ENCODE measurements at regions not wholly inside any gene's neighbourhood (a gene's known extent, or its start where the extent isn't known, plus 50 kb on each side); places are given as distances from the start of the nearest gene placed in this dataset.

DNA sequence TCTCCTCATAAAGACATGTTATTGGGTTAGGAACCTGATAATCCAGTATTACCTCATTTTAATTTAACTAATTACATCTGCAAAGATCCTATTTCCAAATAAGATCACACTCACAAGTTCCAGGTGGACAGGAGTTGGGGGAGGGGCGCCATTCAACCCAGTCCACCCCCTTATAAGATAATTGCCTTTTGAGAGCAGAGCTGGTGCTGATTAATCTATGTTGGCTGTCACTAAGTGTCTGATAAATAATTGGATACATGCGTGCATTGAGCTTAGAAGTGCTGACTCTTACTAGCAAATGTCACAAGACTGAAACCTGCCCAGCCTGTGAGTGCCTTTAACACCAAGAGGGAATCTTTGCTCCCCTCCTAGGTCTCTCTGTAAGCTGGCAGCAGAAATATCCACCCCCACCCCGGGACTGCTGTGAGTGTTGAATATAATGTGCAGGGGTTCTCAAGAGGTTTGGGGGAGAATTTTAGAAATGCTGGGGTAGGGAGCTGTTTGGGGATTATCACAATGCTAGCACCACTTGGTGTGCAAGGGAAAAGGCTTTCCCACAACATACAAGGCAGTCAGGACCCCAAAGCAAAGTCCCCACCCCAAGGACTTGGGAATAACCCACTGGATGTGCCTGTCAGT is 87.5 kb downstream of the ANKRD60 start:
- intact Hi-C loops (cut with micrococcal nuclease; ENCODE audit: unreplicated experiment), result no loop called here
- H3K36me3 Mint-ChIP-seq (ENCODE audit: insufficient read depth, unreplicated experiment), result no peaks in the 10 kb centered on the region
- no peaks in the 10 kb centered on the region for H3K36me3 ChIP-seq (ENCODE audit: control insufficient read depth, insufficient read depth, low read length)
- no TSS peak for BruUV-seq (replicated peaks)
- ChIA-PET CTCF (no interaction called here), POLR2A (no interaction called here)
- peaks cover 5% of the 10 kb centered on the region for H3K27me3 ChIP-seq (replicated peaks; ENCODE audit: control insufficient read depth, insufficient read depth, low read length)
- H3K4me1 Mint-ChIP-seq (ENCODE audit: low read depth, unreplicated experiment), result no peaks in the 10 kb centered on the region
- H3K27ac Mint-ChIP-seq (ENCODE audit: unreplicated experiment), result no peak overlapping the region
- peaks cover 29% of the 10 kb centered on the region for H3K27me3 Mint-ChIP-seq (ENCODE audit: insufficient read depth, unreplicated experiment)
- no peaks in the 10 kb centered on the region; the same call in 1 of the 2 replicates for H3K9me3 ChIP-seq
- no peak overlapping the region for H3K4me3 Mint-ChIP-seq (ENCODE audit: unreplicated experiment)
- no peaks in the 10 kb centered on the region for H3K9me3 Mint-ChIP-seq (ENCODE audit: unreplicated experiment)
- no peak for TF ChIP-seq CTCF (IDR thresholded peaks at IDR 0.05; ENCODE audit: insufficient read depth in 1 of 2, low read depth in 1 of 2, low read length in 1 of 2, severe bottlenecking in 1 of 2, unreplicated experiment in 1 of 2)
- peaks cover 16% of the 10 kb centered on the region for H3K4me1 ChIP-seq
- H3K4me3 ChIP-seq (ENCODE audit: low read depth, low read length), result no peak overlapping the region
- DNase-seq, result no peak

GRCh38 chr20:58139849-58140786 is 88.3 kb downstream of the ANKRD60 start:
- H3K4me3 ChIP-seq (ENCODE audit: low read depth, low read length), result no peak overlapping the region
- intact Hi-C loops (cut with micrococcal nuclease; ENCODE audit: unreplicated experiment), result no loop called here
- BruUV-seq (replicated peaks), result no TSS peak
- H3K4me1 Mint-ChIP-seq (ENCODE audit: low read depth, unreplicated experiment), result no peaks in the 10 kb centered on the region
- H3K9me3 Mint-ChIP-seq (ENCODE audit: unreplicated experiment), result no peaks in the 10 kb centered on the region
- no peak overlapping the region for H3K4me3 Mint-ChIP-seq (ENCODE audit: unreplicated experiment)
- ChIA-PET CTCF (no interaction called here), POLR2A (no interaction called here)
- no peak for TF ChIP-seq CTCF (IDR thresholded peaks at IDR 0.05; ENCODE audit: insufficient read depth in 1 of 2, low read depth in 1 of 2, low read length in 1 of 2, severe bottlenecking in 1 of 2, unreplicated experiment in 1 of 2)
- peaks cover 16% of the 10 kb centered on the region for H3K4me1 ChIP-seq
- peaks cover 30% of the 10 kb centered on the region for H3K27me3 Mint-ChIP-seq (ENCODE audit: insufficient read depth, unreplicated experiment)
- no peaks in the 10 kb centered on the region; the same call in 1 of the 2 replicates for H3K9me3 ChIP-seq
- no peaks in the 10 kb centered on the region for H3K36me3 Mint-ChIP-seq (ENCODE audit: insufficient read depth, unreplicated experiment)
- H3K27me3 ChIP-seq (replicated peaks; ENCODE audit: control insufficient read depth, insufficient read depth, low read length), result peaks cover 5% of the 10 kb centered on the region
- no peak overlapping the region for H3K27ac Mint-ChIP-seq (ENCODE audit: unreplicated experiment)
- DNase-seq, result peak in 1 of 2 experiments; percentile 32
- H3K36me3 ChIP-seq (ENCODE audit: control insufficient read depth, insufficient read depth, low read length), result no peaks in the 10 kb centered on the region

- Mint-ChIP-seq H3K36me3 (ENCODE audit: insufficient read depth, unreplicated experiment) (no peaks in the 10 kb centered on the region), H3K27ac (ENCODE audit: unreplicated experiment) (no peak overlapping the region), H3K9me3 (ENCODE audit: unreplicated experiment) (no peaks in the 10 kb centered on the region), H3K27me3 (ENCODE audit: insufficient read depth, unreplicated experiment) (peaks cover 39% of the 10 kb centered on the region), H3K4me1 (ENCODE audit: low read depth, unreplicated experiment) (no peaks in the 10 kb centered on the region), H3K4me3 (ENCODE audit: unreplicated experiment) (no peak overlapping the region)
- no peaks in the 10 kb centered on the region; the same call in 1 of the 2 replicates for H3K9me3 ChIP-seq
- TF ChIP-seq CTCF (IDR thresholded peaks at IDR 0.05; ENCODE audit: insufficient read depth in 1 of 2, low read depth in 1 of 2, low read length in 1 of 2, severe bottlenecking in 1 of 2, unreplicated experiment in 1 of 2), result no peak
- CTCF ChIA-PET, result no interaction called here
- POLR2A ChIA-PET, result no interaction called here
- intact Hi-C loops (cut with micrococcal nuclease; ENCODE audit: unreplicated experiment), result no loop called here
- H3K4me3 ChIP-seq (ENCODE audit: low read depth, low read length), result no peak overlapping the region
- no peak for DNase-seq
- no TSS peak for BruUV-seq (replicated peaks)
- peaks cover 5% of the 10 kb centered on the region for H3K27me3 ChIP-seq (replicated peaks; ENCODE audit: control insufficient read depth, insufficient read depth, low read length)
- peaks cover 16% of the 10 kb centered on the region for H3K4me1 ChIP-seq
- no peaks in the 10 kb centered on the region for H3K36me3 ChIP-seq (ENCODE audit: control insufficient read depth, insufficient read depth, low read length)
Observed at GRCh38 chr20:58138395-58138794, 90.1 kb downstream of the ANKRD60 start.
